ENCODE measurements at regions not wholly inside any gene's neighbourhood (a gene's known extent, or its start where the extent isn't known, plus 50 kb on each side); places are given as distances from the start of the nearest gene placed in this dataset.

DNA sequence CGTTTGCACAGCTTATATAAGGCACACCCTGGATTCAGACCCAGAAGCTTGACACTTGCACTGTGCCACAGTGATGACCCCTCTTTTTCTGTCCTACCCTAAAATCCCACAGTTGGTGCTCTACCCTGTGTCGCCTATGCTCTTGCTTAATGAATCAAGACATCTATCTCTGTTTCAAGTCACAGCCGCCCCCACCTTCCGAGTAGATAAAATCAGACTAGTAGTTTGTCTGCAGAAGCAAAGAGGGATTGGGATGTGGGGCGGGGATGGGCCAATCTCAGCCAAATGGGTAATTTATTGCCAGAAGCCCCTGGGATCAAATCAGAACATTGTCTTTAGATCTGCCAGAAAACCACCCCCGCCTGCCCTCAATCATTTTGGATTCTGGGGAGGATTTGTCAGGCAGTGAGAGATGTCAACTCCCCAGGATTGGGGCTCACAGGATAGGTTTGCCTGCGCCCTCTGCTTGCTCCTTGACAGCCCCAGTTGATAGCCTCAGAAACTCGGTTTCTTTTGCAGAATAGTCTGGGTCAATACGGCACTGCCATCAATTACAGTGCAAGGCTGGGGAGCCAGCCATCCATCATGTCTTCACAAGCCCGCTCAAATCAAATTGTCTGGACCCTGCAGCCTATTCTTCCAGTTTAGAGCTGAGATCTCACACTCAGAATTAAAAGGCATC, 520.8 kb downstream of the GRIN2A start:
- Histone ChIP-seq H3K9me3 (ENCODE audit: control insufficient read depth, insufficient read depth, low read length) (no peaks in the 10 kb centered on the region), H3K4me1 (ENCODE audit: control insufficient read depth, insufficient read depth, low read length) (no peaks in the 10 kb centered on the region), H3K4me3 (ENCODE audit: low read length) (no peak overlapping the region), H3K27me3 (ENCODE audit: control insufficient read depth, insufficient read depth, low read length) (no peaks in the 10 kb centered on the region), H3K27ac (ENCODE audit: low read length) (no peak overlapping the region), H3K36me3 (ENCODE audit: control insufficient read depth, insufficient read depth, low read length) (no peaks in the 10 kb centered on the region)
- TF ChIP-seq, protein P1, sequence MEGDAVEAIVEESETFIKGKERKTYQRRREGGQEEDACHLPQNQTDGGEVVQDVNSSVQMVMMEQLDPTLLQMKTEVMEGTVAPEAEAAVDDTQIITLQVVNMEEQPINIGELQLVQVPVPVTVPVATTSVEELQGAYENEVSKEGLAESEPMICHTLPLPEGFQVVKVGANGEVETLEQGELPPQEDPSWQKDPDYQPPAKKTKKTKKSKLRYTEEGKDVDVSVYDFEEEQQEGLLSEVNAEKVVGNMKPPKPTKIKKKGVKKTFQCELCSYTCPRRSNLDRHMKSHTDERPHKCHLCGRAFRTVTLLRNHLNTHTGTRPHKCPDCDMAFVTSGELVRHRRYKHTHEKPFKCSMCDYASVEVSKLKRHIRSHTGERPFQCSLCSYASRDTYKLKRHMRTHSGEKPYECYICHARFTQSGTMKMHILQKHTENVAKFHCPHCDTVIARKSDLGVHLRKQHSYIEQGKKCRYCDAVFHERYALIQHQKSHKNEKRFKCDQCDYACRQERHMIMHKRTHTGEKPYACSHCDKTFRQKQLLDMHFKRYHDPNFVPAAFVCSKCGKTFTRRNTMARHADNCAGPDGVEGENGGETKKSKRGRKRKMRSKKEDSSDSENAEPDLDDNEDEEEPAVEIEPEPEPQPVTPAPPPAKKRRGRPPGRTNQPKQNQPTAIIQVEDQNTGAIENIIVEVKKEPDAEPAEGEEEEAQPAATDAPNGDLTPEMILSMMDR (IDR thresholded peaks at IDR 0.05) = no peak
- no peaks in the 10 kb centered on the region for H3K9me3 Mint-ChIP-seq
- no peaks in the 10 kb centered on the region for H3K4me1 Mint-ChIP-seq
- H3K36me3 Mint-ChIP-seq = no peaks in the 10 kb centered on the region
- intact Hi-C loops (cut with micrococcal nuclease) = no loop called here
- 58% methylated on average over 10 of the region's 10 CpGs for WGBS (ENCODE audit: insufficient coverage)
- H3K27me3 Mint-ChIP-seq (ENCODE audit: low read depth in 2 of 2) = no peaks in the 10 kb centered on the region
- ATAC-seq (peak in 1 of 3 donors; percentile 5), DNase-seq (no peak)
- H3K4me3 Mint-ChIP-seq = no peak overlapping the region
- H3K27ac Mint-ChIP-seq = no peak overlapping the region

DNA sequence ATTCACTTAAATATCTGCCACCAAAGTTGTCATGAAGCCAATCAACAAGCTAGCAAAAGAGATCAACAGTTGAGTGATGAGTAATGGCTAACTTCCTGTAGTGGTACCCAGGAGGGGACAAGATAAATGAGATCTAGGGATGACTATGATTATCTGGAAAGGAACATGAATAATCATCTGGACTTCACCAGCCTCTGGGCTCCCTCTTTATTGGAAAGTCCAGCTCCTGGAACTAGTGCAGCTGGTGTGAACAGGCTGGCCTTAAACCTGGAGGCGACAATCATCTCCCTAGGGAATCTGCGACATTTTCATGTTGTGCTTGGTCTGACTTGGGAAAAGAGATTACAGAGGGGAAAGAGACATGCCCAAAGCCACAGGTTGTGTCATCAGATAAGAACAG, 518.6 kb downstream of the GRIN2A start:
- intact Hi-C loops (cut with micrococcal nuclease) = no loop called here
- 87% methylated on average over 2 of the region's 2 CpGs for whole genome bisulfite sequencing (ENCODE audit: insufficient coverage)
- Histone ChIP-seq H3K4me3 (ENCODE audit: low read length) (no peak overlapping the region), H3K4me1 (ENCODE audit: control insufficient read depth, insufficient read depth, low read length) (no peaks in the 10 kb centered on the region), H3K9me3 (ENCODE audit: control insufficient read depth, insufficient read depth, low read length) (no peaks in the 10 kb centered on the region), H3K27ac (ENCODE audit: low read length) (no peak overlapping the region), H3K27me3 (ENCODE audit: control insufficient read depth, insufficient read depth, low read length) (no peaks in the 10 kb centered on the region), H3K36me3 (ENCODE audit: control insufficient read depth, insufficient read depth, low read length) (no peaks in the 10 kb centered on the region)
- no peaks in the 10 kb centered on the region for H3K4me1 Mint-ChIP-seq
- ATAC-seq (no peak), DNase-seq (no peak)
- no peak overlapping the region for H3K4me3 Mint-ChIP-seq
- no peak overlapping the region for H3K27ac Mint-ChIP-seq
- H3K9me3 Mint-ChIP-seq = peaks cover 0 to 3% of the 10 kb centered on the region in 2 donors
- no peaks in the 10 kb centered on the region for H3K36me3 Mint-ChIP-seq
- H3K27me3 Mint-ChIP-seq (ENCODE audit: low read depth in 2 of 2) = no peaks in the 10 kb centered on the region
- TF ChIP-seq, protein P1 (IDR thresholded peaks at IDR 0.05) = no peak

DNA sequence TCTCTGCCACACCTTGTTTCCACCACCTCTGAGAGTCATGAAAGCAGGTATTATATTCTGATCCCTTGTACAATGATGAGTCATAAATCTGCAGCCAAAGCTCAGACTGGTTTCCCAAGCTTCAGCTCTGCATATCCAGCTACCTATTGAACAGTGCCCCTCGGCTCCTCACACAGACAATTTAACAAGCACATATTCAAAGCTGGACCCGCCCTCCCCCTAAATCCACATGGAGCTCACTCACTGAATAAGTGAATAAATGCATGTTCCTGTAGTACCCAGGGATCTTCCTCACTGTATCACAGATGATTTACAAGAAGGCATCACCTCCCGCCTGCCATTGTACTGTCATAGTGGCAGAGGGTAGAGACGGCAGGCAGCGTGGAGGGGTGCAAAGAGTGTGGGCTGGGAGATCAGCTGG, 516.4 kb downstream of the GRIN2A start:
- Histone ChIP-seq H3K4me3 (ENCODE audit: low read length) (no peak overlapping the region), H3K27me3 (ENCODE audit: control insufficient read depth, insufficient read depth, low read length) (no peaks in the 10 kb centered on the region), H3K9me3 (ENCODE audit: control insufficient read depth, insufficient read depth, low read length) (no peaks in the 10 kb centered on the region), H3K4me1 (ENCODE audit: control insufficient read depth, insufficient read depth, low read length) (no peaks in the 10 kb centered on the region), H3K27ac (ENCODE audit: low read length) (no peak overlapping the region), H3K36me3 (ENCODE audit: control insufficient read depth, insufficient read depth, low read length) (no peaks in the 10 kb centered on the region)
- Mint-ChIP-seq H3K27ac (no peak overlapping the region), H3K4me3 (no peak overlapping the region), H3K27me3 (ENCODE audit: low read depth in 2 of 2) (no peaks in the 10 kb centered on the region), H3K36me3 (no peaks in the 10 kb centered on the region), H3K9me3 (peaks cover 0 to 3% of the 10 kb centered on the region in 2 donors), H3K4me1 (no peaks in the 10 kb centered on the region)
- WGBS (ENCODE audit: insufficient coverage) = 78% methylated on average over 5 of the region's 5 CpGs
- intact Hi-C loops (cut with micrococcal nuclease) = no loop called here
- ATAC-seq (no peak), DNase-seq (no peak)
- TF ChIP-seq, protein P1 (IDR thresholded peaks at IDR 0.05) = no peak
